ENCODE measurements at regions not wholly inside any gene's neighbourhood (a gene's known extent, or its start where the extent isn't known, plus 50 kb on each side); places are given as distances from the start of the nearest gene placed in this dataset.

GRCh38 chrX:74231625-74232024, 72.4 kb upstream of the ZCCHC13 start:
- no peak for TF ChIP-seq CTCF (IDR thresholded peaks at IDR 0.05; ENCODE audit: poor library complexity, severe bottlenecking)
- DNase-seq (ENCODE audit: low spot score): no peak

GRCh38 chrX:74230094-74230493, 73.9 kb upstream of the ZCCHC13 start:
- no peak for ATAC-seq (ENCODE audit: low read depth)
- no peak overlapping the region for H3K4me3 ChIP-seq (ENCODE audit: severe bottlenecking)
- H3K4me1 ChIP-seq (ENCODE audit: insufficient read depth, poor library complexity, severe bottlenecking): no peaks in the 10 kb centered on the region
- no peaks in the 10 kb centered on the region for H3K36me3 ChIP-seq (ENCODE audit: low read depth)
- no peaks in the 10 kb centered on the region for H3K9me3 ChIP-seq (ENCODE audit: severe bottlenecking)
- no peaks in the 10 kb centered on the region for H3K27me3 ChIP-seq (ENCODE audit: insufficient read depth, poor library complexity, severe bottlenecking)
- no peak overlapping the region for H3K27ac ChIP-seq (ENCODE audit: poor library complexity, severe bottlenecking)
- peak; percentile 11 for TF ChIP-seq CTCF (IDR thresholded peaks at IDR 0.05; ENCODE audit: poor library complexity, severe bottlenecking)
- DNase-seq (ENCODE audit: low spot score): no peak

More at GRCh38 chrX:74231625-74232024, 72.4 kb upstream of the ZCCHC13 start:
- Histone ChIP-seq H3K4me3 (ENCODE audit: severe bottlenecking) (no peak overlapping the region), H3K27me3 (ENCODE audit: insufficient read depth, poor library complexity, severe bottlenecking) (no peaks in the 10 kb centered on the region), H3K27ac (ENCODE audit: poor library complexity, severe bottlenecking) (no peak overlapping the region), H3K4me1 (ENCODE audit: insufficient read depth, poor library complexity, severe bottlenecking) (no peaks in the 10 kb centered on the region), H3K9me3 (ENCODE audit: severe bottlenecking) (no peaks in the 10 kb centered on the region), H3K36me3 (ENCODE audit: low read depth) (no peaks in the 10 kb centered on the region)
- peak; percentile 36 for ATAC-seq (ENCODE audit: low read depth)

- H3K36me3 ChIP-seq (ENCODE audit: low read depth): no peaks in the 10 kb centered on the region
- no peaks in the 10 kb centered on the region for H3K27me3 ChIP-seq (ENCODE audit: insufficient read depth, poor library complexity, severe bottlenecking)
- TF ChIP-seq CTCF (IDR thresholded peaks at IDR 0.05; ENCODE audit: poor library complexity, severe bottlenecking): no peak
- no peak overlapping the region for H3K27ac ChIP-seq (ENCODE audit: poor library complexity, severe bottlenecking)
- no peaks in the 10 kb centered on the region for H3K9me3 ChIP-seq (ENCODE audit: severe bottlenecking)
- ATAC-seq (ENCODE audit: low read depth): no peak
- H3K4me3 ChIP-seq (ENCODE audit: severe bottlenecking): no peak overlapping the region
- DNase-seq (ENCODE audit: low spot score): no peak
- no peaks in the 10 kb centered on the region for H3K4me1 ChIP-seq (ENCODE audit: insufficient read depth, poor library complexity, severe bottlenecking)
These were observed 78.9 kb upstream of the ZCCHC13 start for GRCh38 chrX:74225111-74225510.

- TF ChIP-seq CTCF (IDR thresholded peaks at IDR 0.05; ENCODE audit: poor library complexity, severe bottlenecking): no peak
- no peak overlapping the region for H3K4me3 ChIP-seq (ENCODE audit: severe bottlenecking)
- no peaks in the 10 kb centered on the region for H3K36me3 ChIP-seq (ENCODE audit: low read depth)
- H3K4me1 ChIP-seq (ENCODE audit: insufficient read depth, poor library complexity, severe bottlenecking): no peaks in the 10 kb centered on the region
- no peaks in the 10 kb centered on the region for H3K9me3 ChIP-seq (ENCODE audit: severe bottlenecking)
- no peaks in the 10 kb centered on the region for H3K27me3 ChIP-seq (ENCODE audit: insufficient read depth, poor library complexity, severe bottlenecking)
- no peak for ATAC-seq (ENCODE audit: low read depth)
- H3K27ac ChIP-seq (ENCODE audit: poor library complexity, severe bottlenecking): no peak overlapping the region
- DNase-seq (ENCODE audit: low spot score): no peak
These were observed 83.7 kb upstream of the ZCCHC13 start for GRCh38 chrX:74220277-74220676.

GRCh38 chrX:74218895-74219294, 85.1 kb upstream of the ZCCHC13 start:
- no peaks in the 10 kb centered on the region for H3K9me3 ChIP-seq (ENCODE audit: severe bottlenecking)

More at GRCh38 chrX:74218895-74219294, 85.1 kb upstream of the ZCCHC13 start:
- ATAC-seq (ENCODE audit: low read depth) (no peak), DNase-seq (ENCODE audit: low spot score) (no peak)
- no peak for TF ChIP-seq CTCF (IDR thresholded peaks at IDR 0.05; ENCODE audit: poor library complexity, severe bottlenecking)
- Histone ChIP-seq H3K27me3 (ENCODE audit: insufficient read depth, poor library complexity, severe bottlenecking) (no peaks in the 10 kb centered on the region), H3K4me1 (ENCODE audit: insufficient read depth, poor library complexity, severe bottlenecking) (no peaks in the 10 kb centered on the region), H3K4me3 (ENCODE audit: severe bottlenecking) (no peak overlapping the region), H3K36me3 (ENCODE audit: low read depth) (no peaks in the 10 kb centered on the region), H3K27ac (ENCODE audit: poor library complexity, severe bottlenecking) (no peak overlapping the region)

All from RWPE2 (cell line).